Lung (tissue), 11 donors: ENCODE measurements at regions not wholly inside any gene's neighbourhood (a gene's known extent, or its start where the extent isn't known, plus 50 kb on each side); places are given as distances from the start of the nearest gene placed in this dataset.

Experiments used
- ATAC-seq: fragments of 200-7000 bp; cut with Tn5 transposase; one replicate; pipeline ENCODE4 v1.9.1; 2020; ENCODE audit warnings: moderate number of reproducible peaks; ENCODE audit not compliant: insufficient read depth, low FRiP score
- DNase-seq, 3 donors: peaks; one replicate each; pipeline ENCODE4 v3.0.0-alpha.2; 2013 to 2017
- H3K27ac ChIP-seq, 2 donors: one replicate each; pipeline ENCODE4 v1.5.1; 2013; ENCODE audit warnings: mild to moderate bottlenecking in 2 of 2, moderate library complexity in 2 of 2, control low read depth in 1 of 2, inconsistent platforms in 1 of 2, low read depth in 1 of 2, low read length in 1 of 2
- H3K27me3 ChIP-seq, 3 donors: one replicate each; pipeline ENCODE4 v1.5.1; 2013; ENCODE audit warnings: low read length in 2 of 3; ENCODE audit not compliant: control insufficient read depth in 3 of 3, insufficient read depth in 3 of 3
- H3K36me3 ChIP-seq, 4 donors: one replicate each; pipeline ENCODE4 v1.5.1; 2013; ENCODE audit warnings: low read length in 4 of 4, mild to moderate bottlenecking in 1 of 4, moderate library complexity in 1 of 4; ENCODE audit not compliant: control insufficient read depth in 4 of 4, insufficient read depth in 4 of 4
- H3K4me1 ChIP-seq, 5 donors: one replicate each; pipeline ENCODE4 v1.5.1; 2013; ENCODE audit warnings: low read length in 5 of 5, mild to moderate bottlenecking in 2 of 5, moderate library complexity in 1 of 5; ENCODE audit not compliant: control insufficient read depth in 5 of 5, insufficient read depth in 5 of 5
- H3K4me3 ChIP-seq: one replicate; pipeline ENCODE4 v1.5.1; 2013; ENCODE audit warnings: mild to moderate bottlenecking, control low read depth, moderate library complexity
- H3K9ac ChIP-seq, 2 donors: one replicate each; pipeline ENCODE4 v1.5.1; 2013; ENCODE audit warnings: low read length in 2 of 2, control low read depth in 1 of 2; ENCODE audit not compliant: insufficient read depth in 1 of 2
- H3K9me3 ChIP-seq, 4 donors: one replicate each; pipeline ENCODE4 v1.5.1; 2013; ENCODE audit warnings: low read length in 3 of 4, mild to moderate bottlenecking in 1 of 4, moderate library complexity in 1 of 4; ENCODE audit not compliant: control insufficient read depth in 4 of 4, insufficient read depth in 3 of 4
- CTCF ChIP-seq: IDR thresholded peaks from 2 replicates; pipeline ENCODE4 v1.5.1; 2012; ENCODE audit warnings: mild to moderate bottlenecking; ENCODE audit errors: control extremely low read depth, extremely low read depth
- WGBS, 2 donors: extraction: QIAGEN DNeasy Blood & Tissue Kit; methylation state at CpG; one replicate each; pipeline ENCODE4 v1.1.7; 2013; 5-methylcytosine and 5-hydroxymethylcytosine counted together
- donor health status: control.
- donor health status: control.
- donor health status: Bipolar disorder and iron deficiency.
- donor health status: healthy.
- donor health status: DM: yes; HTN: yes; CAD: no.

GRCh38 chr2:15814946-15815345, 125.4 kb upstream of the MYCN start:
- no peak for TF ChIP-seq CTCF
- peaks cover 0 to 4% (median 0%) of the 10 kb centered on the region in 3 donors for H3K27me3 ChIP-seq
- no peak overlapping the region for H3K4me3 ChIP-seq
- peaks cover 0 to 25% (median 2%) of the 10 kb centered on the region in 5 donors for H3K4me1 ChIP-seq
- H3K36me3 ChIP-seq: no peaks in the 10 kb centered on the region
- no peak overlapping the region for H3K27ac ChIP-seq
- no peak for ATAC-seq
- H3K9ac ChIP-seq: no peak overlapping the region
- H3K9me3 ChIP-seq: peaks cover 0 to 2% (median 0%) of the 10 kb centered on the region in 4 donors
- WGBS, 2 donors: 38 to 61% methylated on average over 6 of the region's 6 CpGs
- peak in 1 of 3 donors; percentile 52 for DNase-seq

- WGBS, 2 donors: 95 to 96% methylated on average over 3 of the region's 3 CpGs
- ATAC-seq: no peak
- no peak for DNase-seq
Measured at GRCh38 chr2:15816226-15816625, 124.1 kb upstream of the MYCN start.

GRCh38 chr2:15816674-15817406, 123.5 kb upstream of the MYCN start:
- no peaks in the 10 kb centered on the region for H3K9me3 ChIP-seq
- no peak overlapping the region for H3K27ac ChIP-seq
- DNase-seq (no peak), ATAC-seq (no peak)
- 83 to 89% methylated on average over 9 of the region's 9 CpGs for WGBS, 2 donors
- peaks cover 0 to 4% (median 0%) of the 10 kb centered on the region in 3 donors for H3K27me3 ChIP-seq
- H3K9ac ChIP-seq: no peak overlapping the region
- H3K4me3 ChIP-seq: no peak overlapping the region
- TF ChIP-seq CTCF: no peak
- peaks cover 0 to 13% (median 0%) of the 10 kb centered on the region in 5 donors for H3K4me1 ChIP-seq
- H3K36me3 ChIP-seq: no peaks in the 10 kb centered on the region

More at GRCh38 chr2:15816226-15816625, 124.1 kb upstream of the MYCN start:
- Histone ChIP-seq H3K36me3 (no peaks in the 10 kb centered on the region), H3K4me3 (no peak overlapping the region), H3K27ac (no peak overlapping the region), H3K9ac (no peak overlapping the region), H3K27me3 (peaks cover 0 to 4% (median 0%) of the 10 kb centered on the region in 3 donors), H3K4me1 (peaks cover 0 to 13% (median 2%) of the 10 kb centered on the region in 5 donors), H3K9me3 (no peaks in the 10 kb centered on the region)
- TF ChIP-seq CTCF: no peak

GRCh38 chr2:15817748-15818147, 122.6 kb upstream of the MYCN start:
- 38 to 63% methylated on average over 6 of the region's 6 CpGs for WGBS, 2 donors
- Histone ChIP-seq H3K27me3 (peaks cover 0 to 4% (median 0%) of the 10 kb centered on the region in 3 donors), H3K27ac (no peak overlapping the region), H3K9ac (no peak overlapping the region), H3K36me3 (no peaks in the 10 kb centered on the region), H3K4me1 (peaks cover 0 to 13% (median 0%) of the 10 kb centered on the region in 5 donors), H3K4me3 (no peak overlapping the region), H3K9me3 (no peaks in the 10 kb centered on the region)
- ATAC-seq: no peak
- no peak for TF ChIP-seq CTCF
- no peak for DNase-seq
